OCI-LY1 (cell line): ENCODE measurements at regions not wholly inside any gene's neighbourhood (a gene's known extent, or its start where the extent isn't known, plus 50 kb on each side); places are given as distances from the start of the nearest gene placed in this dataset.

ENCODE experiments used
- H2AFZ ChIP-seq: fragments of 200-600 bp; sonication (generic), shearing (Covaris generic); 2 replicates; pipeline ENCODE4 v1.6.0; 2014; ENCODE audit warnings: antibody characterized with exemption, mild to moderate bottlenecking, low read length
- H3F3A ChIP-seq: fragments of 200-600 bp; sonication (generic), shearing (Covaris generic); 2 replicates; pipeline ENCODE4 v1.6.0; 2014; ENCODE audit warnings: mild to moderate bottlenecking, antibody characterized with exemption, low read length, moderate library complexity; ENCODE audit not compliant: insufficient read depth
- H3K27ac ChIP-seq: fragments of 200-600 bp; sonication (generic); 2 replicates; pipeline ENCODE4 v1.5.1; 2014; ENCODE audit warnings: low read length, mixed run types, mild to moderate bottlenecking, low read depth; ENCODE audit not compliant: poor library complexity, severe bottlenecking
- H3K27me3 ChIP-seq: fragments of 200-600 bp; sonication (generic); 2 replicates; pipeline ENCODE4 v1.6.0; 2014; ENCODE audit warnings: antibody characterized with exemption, mild to moderate bottlenecking, low read length, moderate library complexity; ENCODE audit not compliant: insufficient read depth
- H3K36me3 ChIP-seq: fragments of 200-600 bp; sonication (generic); 2 replicates; pipeline ENCODE4 v1.6.1; 2014; ENCODE audit warnings: mild to moderate bottlenecking, antibody characterized with exemption, low read length, moderate library complexity, mixed read lengths; ENCODE audit not compliant: insufficient read depth
- H3K4me1 ChIP-seq: fragments of 200-600 bp; sonication (generic); 2 replicates; pipeline ENCODE4 v1.5.1; 2014; ENCODE audit warnings: mild to moderate bottlenecking, low read length, moderate library complexity; ENCODE audit not compliant: insufficient read depth, severe bottlenecking
- H3K4me2 ChIP-seq: fragments of 200-600 bp; sonication (generic), shearing (Covaris generic); 2 replicates; pipeline ENCODE4 v1.6.1; 2014; ENCODE audit warnings: low read length
- H3K4me3 ChIP-seq: fragments of 200-600 bp; sonication (generic); 2 replicates; pipeline ENCODE4 v1.5.1; 2014; ENCODE audit warnings: low read length, low read depth, mild to moderate bottlenecking, mixed read lengths; ENCODE audit not compliant: poor library complexity, severe bottlenecking
- H3K79me2 ChIP-seq: fragments of 200-600 bp; shearing (Covaris generic); 2 replicates; pipeline ENCODE4 v1.6.1; 2016; ENCODE audit warnings: mixed run types, low read length, mixed read lengths; ENCODE audit not compliant: insufficient read depth
- H3K9ac ChIP-seq: fragments of 200-600 bp; sonication (generic), shearing (Covaris generic); 2 replicates; pipeline ENCODE4 v1.6.1; 2014; ENCODE audit warnings: mild to moderate bottlenecking, low read length, mixed read lengths
- H3K9me2 ChIP-seq: fragments of 200-600 bp; sonication (generic), shearing (Covaris generic); 2 replicates; pipeline ENCODE4 v1.6.1; 2014; ENCODE audit warnings: low read depth, mild to moderate bottlenecking, low read length, mixed read lengths
- H3K9me3 ChIP-seq: fragments of 200-600 bp; shearing (Covaris generic); 2 replicates; pipeline ENCODE4 v1.6.1; 2014; ENCODE audit warnings: low read length, mixed read lengths
- H4K20me1 ChIP-seq: fragments of 200-600 bp; sonication (generic), shearing (Covaris generic); 2 replicates; pipeline ENCODE4 v1.6.0; 2016; ENCODE audit warnings: mild to moderate bottlenecking, low read length; ENCODE audit not compliant: insufficient read depth
- EZH2 ChIP-seq: fragments of 200-600 bp; sonication (generic), shearing (Covaris generic); IDR thresholded peaks from 2 replicates; pipeline ENCODE4 v1.8.0; 2017; ENCODE audit warnings: borderline replicate concordance, mixed run types, mild to moderate bottlenecking, antibody characterized with exemption, low read length, moderate library complexity, mixed read lengths
- TF ChIP-seq, protein P1 (sequence below): fragments of 200-600 bp; sonication (generic), shearing (Covaris generic); IDR thresholded peaks from 2 replicates; pipeline ENCODE4 v1.5.1; 2017; ENCODE audit warnings: mild to moderate bottlenecking, antibody characterized with exemption, low read length, moderate library complexity, mixed read lengths

- no peak overlapping the region for H3K27ac ChIP-seq
- H3K36me3 ChIP-seq: no peaks in the 10 kb centered on the region
- no peaks in the 10 kb centered on the region for H3K9me2 ChIP-seq
- H3K9ac ChIP-seq: no peak overlapping the region
- H3K79me2 ChIP-seq: no peaks in the 10 kb centered on the region
- H2AFZ ChIP-seq: no peak overlapping the region
- H3F3A ChIP-seq: no peaks in the 10 kb centered on the region
- no peak for TF ChIP-seq EZH2
- TF ChIP-seq, protein P1, sequence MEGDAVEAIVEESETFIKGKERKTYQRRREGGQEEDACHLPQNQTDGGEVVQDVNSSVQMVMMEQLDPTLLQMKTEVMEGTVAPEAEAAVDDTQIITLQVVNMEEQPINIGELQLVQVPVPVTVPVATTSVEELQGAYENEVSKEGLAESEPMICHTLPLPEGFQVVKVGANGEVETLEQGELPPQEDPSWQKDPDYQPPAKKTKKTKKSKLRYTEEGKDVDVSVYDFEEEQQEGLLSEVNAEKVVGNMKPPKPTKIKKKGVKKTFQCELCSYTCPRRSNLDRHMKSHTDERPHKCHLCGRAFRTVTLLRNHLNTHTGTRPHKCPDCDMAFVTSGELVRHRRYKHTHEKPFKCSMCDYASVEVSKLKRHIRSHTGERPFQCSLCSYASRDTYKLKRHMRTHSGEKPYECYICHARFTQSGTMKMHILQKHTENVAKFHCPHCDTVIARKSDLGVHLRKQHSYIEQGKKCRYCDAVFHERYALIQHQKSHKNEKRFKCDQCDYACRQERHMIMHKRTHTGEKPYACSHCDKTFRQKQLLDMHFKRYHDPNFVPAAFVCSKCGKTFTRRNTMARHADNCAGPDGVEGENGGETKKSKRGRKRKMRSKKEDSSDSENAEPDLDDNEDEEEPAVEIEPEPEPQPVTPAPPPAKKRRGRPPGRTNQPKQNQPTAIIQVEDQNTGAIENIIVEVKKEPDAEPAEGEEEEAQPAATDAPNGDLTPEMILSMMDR: no peak
- H3K4me2 ChIP-seq: no peak overlapping the region
- no peaks in the 10 kb centered on the region for H3K9me3 ChIP-seq
- H4K20me1 ChIP-seq: no peaks in the 10 kb centered on the region
- no peak overlapping the region for H3K4me3 ChIP-seq
- no peaks in the 10 kb centered on the region for H3K27me3 ChIP-seq
- no peaks in the 10 kb centered on the region for H3K4me1 ChIP-seq
Observed at GRCh38 chr16:80079072-80079471, 461.7 kb upstream of the DYNLRB2 start.

GRCh38 chr16:80077696-80078095, 463.1 kb upstream of the DYNLRB2 start:
- TF ChIP-seq, protein P1: no peak
- TF ChIP-seq EZH2: no peak
- Histone ChIP-seq H3K27ac (no peak overlapping the region), H3K27me3 (no peaks in the 10 kb centered on the region), H3K9me2 (no peaks in the 10 kb centered on the region), H3K36me3 (no peaks in the 10 kb centered on the region), H3K9me3 (no peaks in the 10 kb centered on the region), H4K20me1 (no peaks in the 10 kb centered on the region), H3K9ac (no peak overlapping the region), H3K4me3 (no peak overlapping the region), H2AFZ (no peak overlapping the region), H3K4me1 (no peaks in the 10 kb centered on the region), H3K79me2 (no peaks in the 10 kb centered on the region), H3F3A (no peaks in the 10 kb centered on the region), H3K4me2 (no peak overlapping the region)

GRCh38 chr16:80074329-80074728, 466.5 kb upstream of the DYNLRB2 start:
- Histone ChIP-seq H4K20me1 (no peaks in the 10 kb centered on the region), H3K4me1 (no peaks in the 10 kb centered on the region), H3K27ac (no peak overlapping the region), H3K4me2 (no peak overlapping the region), H3K27me3 (no peaks in the 10 kb centered on the region), H3K9me3 (no peaks in the 10 kb centered on the region), H3K9me2 (no peaks in the 10 kb centered on the region), H3F3A (no peaks in the 10 kb centered on the region), H3K9ac (no peak overlapping the region), H3K4me3 (no peak overlapping the region), H3K79me2 (no peaks in the 10 kb centered on the region), H2AFZ (no peak overlapping the region), H3K36me3 (no peaks in the 10 kb centered on the region)
- TF ChIP-seq, protein P1: no peak
- TF ChIP-seq EZH2: no peak
